ENCODE measurements at regions not wholly inside any gene's neighbourhood (a gene's known extent, or its start where the extent isn't known, plus 50 kb on each side); places are given as distances from the start of the nearest gene placed in this dataset.

- RAD21 ChIA-PET (ENCODE audit: unreplicated experiment) = interaction anchor here (0.7 kb wide), 1 partner anchor 78 kb away, joined by 3 read pairs; no protein-coding TSS in a partner anchor
- DNase-seq (ENCODE audit: low read depth, low spot score) = no peak
- no peaks in the 10 kb centered on the region for H3K9me3 ChIP-seq (replicated peaks; ENCODE audit: control insufficient read depth, insufficient read depth, low read length)
- no TSS peak for BruUV-seq (replicated peaks)
- H3K79me2 ChIP-seq (ENCODE audit: control insufficient read depth, insufficient read depth, low read length) = no peaks in the 10 kb centered on the region
- H3K9ac ChIP-seq (ENCODE audit: control insufficient read depth, insufficient read depth, low read length) = no peak overlapping the region
- TF ChIP-seq REST (IDR thresholded peaks at IDR 0.05; ENCODE audit: low read depth, low read length) (no peak), CBX5 (IDR thresholded peaks at IDR 0.05; ENCODE audit: low read depth) (no peak), IRF4 (IDR thresholded peaks at IDR 0.05; ENCODE audit: low read depth, low read length) (no peak), PRDM15 (CRISPR knock-in tag; IDR thresholded peaks at IDR 0.05) (no peak), RUNX3 (IDR thresholded peaks at IDR 0.05; ENCODE audit: low read length) (no peak)
- CTCF ChIA-PET = interaction anchor here (1.2 kb wide), 1 partner anchor 8 kb away, joined by 3 read pairs; no protein-coding TSS in a partner anchor
- H3K4me3 ChIP-seq = no peak overlapping the region
- intact Hi-C loops (cut with micrococcal nuclease; ENCODE audit: unreplicated experiment) (no loop called here), in situ Hi-C loops (cut with MboI) (no loop called here)
- POLR2A ChIA-PET = no interaction called here
- SMC1A ChIA-PET (ENCODE audit: uncharacterized antibody, unreplicated experiment) = interaction anchor here (0.6 kb wide), 1 partner anchor 11 kb away, joined by 4 read pairs; no protein-coding TSS in a partner anchor
- WGBS (ENCODE audit: insufficient coverage, insufficient replicate concordance, low lambda C conversion rate, missing lambda C conversion rate) = 35% methylated on average over 10 of the region's 10 CpGs
- no peak overlapping the region for H3K27ac ChIP-seq (ENCODE audit: control insufficient read depth, insufficient read depth)
- H4K20me1 ChIP-seq (ENCODE audit: control insufficient read depth, insufficient read depth) = no peaks in the 10 kb centered on the region
- H3K4me1 ChIP-seq (ENCODE audit: control insufficient read depth, insufficient read depth, low read length) = no peaks in the 10 kb centered on the region
- no peaks in the 10 kb centered on the region for H3K36me3 ChIP-seq (ENCODE audit: control insufficient read depth in 2 of 2, insufficient read depth in 2 of 2, low read length in 1 of 2)
- no peak overlapping the region for H3K4me2 ChIP-seq (ENCODE audit: control insufficient read depth, insufficient read depth)
- no peak for FAIRE-seq
- no peak overlapping the region for H2AFZ ChIP-seq (ENCODE audit: control insufficient read depth, low read depth, low read length)
- peaks cover 0 to 2% of the 10 kb centered on the region in 2 experiments; a peak in 2 of 4 replicates for H3K27me3 ChIP-seq (replicated peaks in 1 of 2; ENCODE audit: control insufficient read depth in 2 of 2, insufficient read depth in 2 of 2, low read length in 1 of 2)
- ATAC-seq = no peak
Observed at GRCh38 chr2:120828066-120828465, 92.4 kb downstream of the GLI2 start.
